ENCODE measurements at regions not wholly inside any gene's neighbourhood (a gene's known extent, or its start where the extent isn't known, plus 50 kb on each side); places are given as distances from the start of the nearest gene placed in this dataset.
"Not testable (repeated sequence)": the region's sequence is repeated elsewhere in the genome, so short reads cannot be mapped to it uniquely, and the experiment has no call there.

DNA sequence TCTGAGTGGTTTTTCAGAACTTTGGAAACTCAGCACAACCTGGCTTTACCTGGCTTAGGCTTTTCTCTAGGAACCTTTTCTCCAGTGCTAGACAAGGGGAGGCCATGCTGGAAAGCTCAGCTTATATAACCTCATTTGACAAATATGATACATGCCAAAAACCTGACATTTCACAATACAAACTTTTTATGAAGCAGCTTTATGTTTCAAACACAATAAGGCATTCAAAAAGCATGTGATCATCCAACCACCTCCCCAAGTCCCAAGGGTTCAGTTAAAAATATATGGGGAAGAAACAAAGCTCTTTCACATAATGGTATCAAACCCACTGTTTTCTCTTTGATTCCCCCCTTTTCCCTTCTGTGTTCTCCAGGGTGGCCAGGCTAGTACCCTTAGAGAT lies 63.7 kb downstream of the ZC3H11B start:
- TF ChIP-seq, protein P1, sequence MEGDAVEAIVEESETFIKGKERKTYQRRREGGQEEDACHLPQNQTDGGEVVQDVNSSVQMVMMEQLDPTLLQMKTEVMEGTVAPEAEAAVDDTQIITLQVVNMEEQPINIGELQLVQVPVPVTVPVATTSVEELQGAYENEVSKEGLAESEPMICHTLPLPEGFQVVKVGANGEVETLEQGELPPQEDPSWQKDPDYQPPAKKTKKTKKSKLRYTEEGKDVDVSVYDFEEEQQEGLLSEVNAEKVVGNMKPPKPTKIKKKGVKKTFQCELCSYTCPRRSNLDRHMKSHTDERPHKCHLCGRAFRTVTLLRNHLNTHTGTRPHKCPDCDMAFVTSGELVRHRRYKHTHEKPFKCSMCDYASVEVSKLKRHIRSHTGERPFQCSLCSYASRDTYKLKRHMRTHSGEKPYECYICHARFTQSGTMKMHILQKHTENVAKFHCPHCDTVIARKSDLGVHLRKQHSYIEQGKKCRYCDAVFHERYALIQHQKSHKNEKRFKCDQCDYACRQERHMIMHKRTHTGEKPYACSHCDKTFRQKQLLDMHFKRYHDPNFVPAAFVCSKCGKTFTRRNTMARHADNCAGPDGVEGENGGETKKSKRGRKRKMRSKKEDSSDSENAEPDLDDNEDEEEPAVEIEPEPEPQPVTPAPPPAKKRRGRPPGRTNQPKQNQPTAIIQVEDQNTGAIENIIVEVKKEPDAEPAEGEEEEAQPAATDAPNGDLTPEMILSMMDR (IDR thresholded peaks at IDR 0.05; ENCODE audit: borderline replicate concordance, control extremely low read depth, extremely low read depth, insufficient read depth, missing control alignments) = no peak
- no peak for DNase-seq (ENCODE audit: low spot score)
- in situ Hi-C loops (cut with MboI; ENCODE audit: low sequenced_read_pairs, unreplicated experiment) = no loop called here

DNA sequence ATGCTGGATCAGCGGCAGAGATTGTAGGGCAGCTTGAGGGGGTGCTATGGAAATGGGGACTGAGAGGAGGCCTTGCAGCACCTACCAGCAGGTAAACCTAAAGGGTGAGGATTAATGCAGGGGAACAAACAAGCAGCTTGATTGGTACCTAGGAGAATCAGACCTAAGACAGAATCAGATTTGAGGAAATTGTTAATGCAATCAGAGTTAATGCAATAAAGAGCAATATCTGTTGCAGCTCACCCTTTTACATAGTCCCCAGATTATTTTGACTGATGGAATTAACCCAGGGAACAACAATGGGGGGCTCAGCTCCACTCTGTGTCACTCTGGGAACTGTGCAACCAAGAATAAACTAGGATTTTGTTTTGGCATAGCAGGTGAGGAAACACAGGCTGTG lies 64.5 kb downstream of the ZC3H11B start:
- TF ChIP-seq, protein P1 (IDR thresholded peaks at IDR 0.05; ENCODE audit: borderline replicate concordance, control extremely low read depth, extremely low read depth, insufficient read depth, missing control alignments) = no peak
- in situ Hi-C loops (cut with MboI; ENCODE audit: low sequenced_read_pairs, unreplicated experiment) = no loop called here

DNA sequence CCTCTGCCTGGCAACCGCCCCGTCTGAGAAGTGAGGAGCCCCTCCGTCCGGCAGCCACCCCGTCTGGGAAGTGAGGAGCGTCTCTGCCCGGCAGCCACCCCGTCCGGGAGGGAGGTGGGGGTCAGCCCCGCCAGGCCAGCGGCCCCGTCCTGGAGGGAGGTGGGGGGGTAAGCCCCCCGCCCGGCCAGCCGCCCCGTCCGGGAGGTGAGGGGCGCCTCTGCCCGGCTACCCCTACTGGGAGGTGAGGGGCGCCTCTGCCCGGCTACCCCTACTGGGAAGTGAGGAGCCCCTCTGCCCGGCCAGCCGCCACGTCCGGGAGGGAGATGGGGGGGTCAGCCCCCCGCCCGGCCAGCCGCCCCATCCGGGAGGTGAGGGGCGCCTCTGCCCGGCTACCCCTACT lies 67.1 kb downstream of the ZC3H11B start:
- in situ Hi-C loops (cut with MboI; ENCODE audit: low sequenced_read_pairs, unreplicated experiment); DNase-seq (ENCODE audit: low spot score): not testable (repeated sequence)

More for the DNA sequence above, 64.5 kb downstream of the ZC3H11B start:
- DNase-seq (ENCODE audit: low spot score) = no peak

DNA sequence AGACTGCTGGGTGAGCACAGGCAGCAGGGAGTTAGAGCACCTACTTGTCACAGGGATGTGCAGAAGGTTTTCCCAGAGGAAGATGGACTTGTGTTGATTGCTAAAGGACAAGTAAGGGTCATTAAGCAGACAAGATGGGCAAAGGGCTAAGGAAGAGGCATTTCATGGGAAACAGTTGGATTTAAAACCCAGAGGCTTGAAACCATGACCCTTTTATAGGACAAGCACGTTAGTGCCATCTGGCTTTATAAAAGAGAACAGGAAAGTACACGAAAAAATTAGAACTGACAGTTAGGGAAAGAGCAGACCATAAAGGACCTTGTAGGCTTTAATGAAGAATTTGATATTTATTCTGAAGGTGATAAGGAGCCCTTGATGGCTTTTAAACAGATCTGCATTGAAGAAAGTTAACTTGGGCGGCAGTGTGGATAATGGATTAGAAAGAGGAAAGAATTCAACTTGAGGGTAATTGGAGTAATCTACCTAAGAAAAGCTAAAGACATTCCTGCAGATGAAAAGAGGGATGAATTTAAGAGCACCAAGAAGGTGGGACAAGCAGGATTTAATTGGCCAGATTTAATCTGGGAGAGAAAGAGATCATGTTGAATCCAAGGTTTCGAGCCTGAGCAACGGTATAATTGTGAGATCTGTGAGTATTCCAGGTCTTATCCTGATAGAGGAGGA lies 68.6 kb downstream of the ZC3H11B start:
- in situ Hi-C loops (cut with MboI; ENCODE audit: low sequenced_read_pairs, unreplicated experiment) = no loop called here
- TF ChIP-seq, protein P1 (IDR thresholded peaks at IDR 0.05; ENCODE audit: borderline replicate concordance, control extremely low read depth, extremely low read depth, insufficient read depth, missing control alignments) = peak; percentile 18
- peak; percentile 30 for DNase-seq (ENCODE audit: low spot score)

DNA sequence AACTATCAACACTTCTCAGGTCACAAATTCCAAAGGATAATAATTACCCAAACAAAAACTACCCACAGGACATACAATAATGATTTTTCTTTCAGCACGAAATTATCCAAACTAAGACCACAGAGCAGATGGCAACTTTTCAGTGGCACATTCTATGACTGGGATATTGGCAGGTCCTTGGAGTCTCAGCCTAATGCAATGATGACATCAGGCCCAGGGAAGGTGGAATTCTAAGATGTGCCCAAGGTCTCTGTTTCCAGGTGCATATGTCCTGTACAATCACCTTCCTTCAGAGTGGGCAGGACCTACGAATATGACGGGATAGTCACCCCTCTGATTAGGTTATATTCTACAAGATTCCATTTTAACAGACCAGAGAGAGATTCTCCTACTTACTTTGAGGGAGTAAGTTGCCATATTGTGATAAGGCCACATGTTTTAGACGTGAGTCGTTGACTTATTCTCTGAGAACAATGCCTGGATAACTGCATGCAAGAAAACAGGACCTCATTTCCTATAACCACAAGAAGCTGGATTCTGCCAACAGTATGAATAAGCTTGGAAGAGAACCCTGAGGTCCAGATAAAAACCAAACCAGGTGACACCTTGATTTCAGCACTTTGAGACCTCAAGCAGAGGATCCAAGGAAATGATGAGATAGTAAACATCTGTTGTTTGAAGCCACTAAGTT lies 69.9 kb downstream of the ZC3H11B start:
- DNase-seq (ENCODE audit: low spot score) = no peak
- TF ChIP-seq, protein P1 (IDR thresholded peaks at IDR 0.05; ENCODE audit: borderline replicate concordance, control extremely low read depth, extremely low read depth, insufficient read depth, missing control alignments) = no peak
- in situ Hi-C loops (cut with MboI; ENCODE audit: low sequenced_read_pairs, unreplicated experiment) = no loop called here

DNA sequence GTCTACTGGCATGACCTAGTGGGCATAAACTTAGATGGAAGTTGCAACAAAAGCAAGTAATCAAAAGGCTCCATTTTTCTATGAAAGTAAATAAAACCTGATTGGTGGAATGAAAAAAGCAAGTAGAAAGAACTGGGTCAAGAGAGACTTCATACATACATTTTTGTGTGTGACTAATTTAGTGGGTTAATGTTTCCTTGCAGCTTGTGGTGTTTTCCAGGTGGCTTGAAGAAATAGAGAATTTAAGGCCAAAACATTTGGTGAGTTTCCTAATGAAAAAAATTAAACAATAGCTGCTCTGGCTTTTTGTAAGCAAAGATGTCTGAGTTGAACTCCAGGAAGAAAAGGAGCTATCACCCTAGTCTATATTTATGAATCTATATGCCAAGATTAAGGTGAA lies 71.0 kb downstream of the ZC3H11B start:
- in situ Hi-C loops (cut with MboI; ENCODE audit: low sequenced_read_pairs, unreplicated experiment) = no loop called here
- DNase-seq (ENCODE audit: low spot score) = no peak

More for the DNA sequence above, 71.0 kb downstream of the ZC3H11B start:
- TF ChIP-seq, protein P1 (IDR thresholded peaks at IDR 0.05; ENCODE audit: borderline replicate concordance, control extremely low read depth, extremely low read depth, insufficient read depth, missing control alignments) = no peak
